Lower leg skin (tissue), 3 donors: ENCODE measurements at regions not wholly inside any gene's neighbourhood (a gene's known extent, or its start where the extent isn't known, plus 50 kb on each side); places are given as distances from the start of the nearest gene placed in this dataset.

ENCODE experiments used
- POLR2A ChIP-seq, 2 donors: fragments of 450-650 bp; IDR thresholded peaks; one replicate each; pipeline ENCODE4 v1.6.1; 2016 to 2017; ENCODE audit warnings: antibody characterized with exemption in 2 of 2, mild to moderate bottlenecking in 1 of 2, moderate library complexity in 1 of 2
- TF ChIP-seq, protein P1 (sequence below), 3 donors: fragments of 450-650 bp; IDR thresholded peaks; one replicate each; pipeline ENCODE4 v1.5.1; 2016; ENCODE audit warnings: antibody characterized with exemption in 3 of 3, mild to moderate bottlenecking in 3 of 3, moderate library complexity in 2 of 3

DNA sequence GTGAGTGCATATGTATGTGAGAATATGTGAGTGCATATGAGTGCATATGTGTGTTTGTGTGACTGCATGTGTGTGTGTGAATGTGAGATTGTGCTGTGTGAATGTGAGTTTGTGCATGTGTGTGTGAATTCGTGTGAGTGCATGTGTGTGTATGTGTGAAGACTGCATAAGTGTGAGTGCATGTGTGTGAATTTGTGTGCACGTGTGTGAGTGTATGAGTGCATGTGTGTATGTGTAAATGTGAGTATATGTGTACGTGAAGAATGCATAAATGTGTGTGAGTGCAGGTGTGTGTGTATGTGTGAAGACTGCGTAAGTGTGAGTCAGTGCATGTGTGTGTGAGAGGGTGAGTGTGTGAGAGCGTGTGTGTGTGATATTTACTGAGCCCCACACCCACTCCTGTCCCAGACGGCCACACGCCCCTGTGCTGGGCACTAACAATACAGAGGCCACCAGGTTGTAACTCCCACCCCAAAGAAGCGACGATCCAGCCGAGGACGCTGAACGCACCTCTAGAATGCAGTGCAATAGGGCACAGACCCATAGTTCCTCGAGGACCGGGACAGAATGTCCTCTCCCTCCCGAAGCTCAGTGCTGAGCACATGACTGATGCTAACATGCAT, 97.8 kb downstream of the C16orf95 start:
- TF ChIP-seq POLR2A (IDR thresholded peaks at IDR 0.05): no peak
- TF ChIP-seq, protein P1, sequence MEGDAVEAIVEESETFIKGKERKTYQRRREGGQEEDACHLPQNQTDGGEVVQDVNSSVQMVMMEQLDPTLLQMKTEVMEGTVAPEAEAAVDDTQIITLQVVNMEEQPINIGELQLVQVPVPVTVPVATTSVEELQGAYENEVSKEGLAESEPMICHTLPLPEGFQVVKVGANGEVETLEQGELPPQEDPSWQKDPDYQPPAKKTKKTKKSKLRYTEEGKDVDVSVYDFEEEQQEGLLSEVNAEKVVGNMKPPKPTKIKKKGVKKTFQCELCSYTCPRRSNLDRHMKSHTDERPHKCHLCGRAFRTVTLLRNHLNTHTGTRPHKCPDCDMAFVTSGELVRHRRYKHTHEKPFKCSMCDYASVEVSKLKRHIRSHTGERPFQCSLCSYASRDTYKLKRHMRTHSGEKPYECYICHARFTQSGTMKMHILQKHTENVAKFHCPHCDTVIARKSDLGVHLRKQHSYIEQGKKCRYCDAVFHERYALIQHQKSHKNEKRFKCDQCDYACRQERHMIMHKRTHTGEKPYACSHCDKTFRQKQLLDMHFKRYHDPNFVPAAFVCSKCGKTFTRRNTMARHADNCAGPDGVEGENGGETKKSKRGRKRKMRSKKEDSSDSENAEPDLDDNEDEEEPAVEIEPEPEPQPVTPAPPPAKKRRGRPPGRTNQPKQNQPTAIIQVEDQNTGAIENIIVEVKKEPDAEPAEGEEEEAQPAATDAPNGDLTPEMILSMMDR (IDR thresholded peaks at IDR 0.05): no peak
